Hepatocyte (in vitro differentiated cells): ENCODE measurements at regions not wholly inside any gene's neighbourhood (a gene's known extent, or its start where the extent isn't known, plus 50 kb on each side); places are given as distances from the start of the nearest gene placed in this dataset.

Experiments
- CTCF ChIP-seq: fragments of 200-600 bp; sonication (generic); IDR thresholded peaks from 2 replicates; pipeline ENCODE4 v1.5.1; 2016; ENCODE audit warnings: antibody characterized with exemption, mild to moderate bottlenecking; ENCODE audit not compliant: poor library complexity
- EZH2 ChIP-seq: fragments of 200-600 bp; sonication (generic); IDR thresholded peaks from 2 replicates; pipeline ENCODE4 v1.6.1; 2016; ENCODE audit warnings: antibody characterized with exemption, mild to moderate bottlenecking, borderline replicate concordance
- EZH2phosphoT487 ChIP-seq: fragments of 200-600 bp; sonication (generic); IDR thresholded peaks from one replicate; pipeline ENCODE4 v1.6.1; 2018; ENCODE audit warnings: antibody characterized with exemption, mild to moderate bottlenecking, low read depth, moderate library complexity; ENCODE audit not compliant: unreplicated experiment, severe bottlenecking

- TF ChIP-seq CTCF (no peak), EZH2 (no peak), EZH2phosphoT487 (no peak)
Measured at GRCh38 chr12:127729381-127729780, 537.6 kb upstream of the TMEM132C start.
